ENCODE measurements at regions not wholly inside any gene's neighbourhood (a gene's known extent, or its start where the extent isn't known, plus 50 kb on each side); places are given as distances from the start of the nearest gene placed in this dataset.

DNA sequence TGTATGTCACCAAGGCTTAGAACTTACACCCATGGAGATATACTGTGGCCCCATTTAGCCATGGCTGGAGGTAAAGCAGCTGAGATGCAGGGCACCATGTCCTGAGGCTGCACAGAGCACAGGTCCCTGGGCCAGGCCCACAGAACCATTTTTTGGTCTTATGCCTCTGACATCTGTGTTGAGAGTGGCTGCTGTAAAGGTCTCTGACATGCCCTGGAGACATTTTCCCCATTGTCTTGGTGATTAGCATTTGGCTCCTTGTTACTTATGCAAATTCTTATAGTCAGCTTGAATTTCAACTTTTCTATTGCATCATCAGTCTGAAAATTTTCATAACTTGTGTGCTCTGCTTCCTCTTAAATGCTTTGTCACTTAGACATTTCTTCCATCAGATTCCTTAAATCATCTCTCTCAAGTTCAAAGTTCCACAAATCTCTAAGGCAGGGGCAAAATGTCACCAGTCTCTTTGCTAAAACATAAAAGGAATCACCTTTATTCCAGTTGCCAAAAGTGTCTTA lies 701.3 kb downstream of the EPHA3 start:
- intact Hi-C loops (cut with DNase I), result no loop called here
- TF ChIP-seq, protein P1, sequence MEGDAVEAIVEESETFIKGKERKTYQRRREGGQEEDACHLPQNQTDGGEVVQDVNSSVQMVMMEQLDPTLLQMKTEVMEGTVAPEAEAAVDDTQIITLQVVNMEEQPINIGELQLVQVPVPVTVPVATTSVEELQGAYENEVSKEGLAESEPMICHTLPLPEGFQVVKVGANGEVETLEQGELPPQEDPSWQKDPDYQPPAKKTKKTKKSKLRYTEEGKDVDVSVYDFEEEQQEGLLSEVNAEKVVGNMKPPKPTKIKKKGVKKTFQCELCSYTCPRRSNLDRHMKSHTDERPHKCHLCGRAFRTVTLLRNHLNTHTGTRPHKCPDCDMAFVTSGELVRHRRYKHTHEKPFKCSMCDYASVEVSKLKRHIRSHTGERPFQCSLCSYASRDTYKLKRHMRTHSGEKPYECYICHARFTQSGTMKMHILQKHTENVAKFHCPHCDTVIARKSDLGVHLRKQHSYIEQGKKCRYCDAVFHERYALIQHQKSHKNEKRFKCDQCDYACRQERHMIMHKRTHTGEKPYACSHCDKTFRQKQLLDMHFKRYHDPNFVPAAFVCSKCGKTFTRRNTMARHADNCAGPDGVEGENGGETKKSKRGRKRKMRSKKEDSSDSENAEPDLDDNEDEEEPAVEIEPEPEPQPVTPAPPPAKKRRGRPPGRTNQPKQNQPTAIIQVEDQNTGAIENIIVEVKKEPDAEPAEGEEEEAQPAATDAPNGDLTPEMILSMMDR (IDR thresholded peaks at IDR 0.05), result no peak
- TF ChIP-seq POLR2A (IDR thresholded peaks at IDR 0.05), result no peak
- Histone ChIP-seq H3K4me1 (no peaks in the 10 kb centered on the region), H3K27me3 (no peaks in the 10 kb centered on the region), H3K4me3 (no peak overlapping the region), H3K9me3 (peaks cover 0 to 16% (median 0%) of the 10 kb centered on the region in 12 donors), H3K36me3 (no peaks in the 10 kb centered on the region), H3K27ac (no peak overlapping the region)
- ATAC-seq (no peak), DNase-seq (no peak)

DNA sequence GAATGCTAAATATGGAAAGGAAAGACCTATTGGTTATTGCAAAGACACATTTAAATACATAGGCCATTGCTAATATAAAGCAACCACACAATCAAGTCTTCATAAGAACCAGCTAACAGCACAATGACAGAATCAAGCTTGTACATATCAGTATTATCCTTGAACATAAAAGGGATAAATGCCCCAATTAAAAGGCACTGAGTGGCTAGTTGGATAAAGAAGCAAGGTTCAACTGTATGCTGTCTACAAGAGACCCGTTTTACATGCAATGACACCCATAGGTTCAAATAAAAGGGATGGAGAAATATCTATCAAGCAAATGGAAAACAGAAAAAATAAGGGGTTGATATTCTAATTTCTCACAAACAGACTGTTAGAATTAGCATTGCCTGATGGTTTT lies 706.1 kb downstream of the EPHA3 start:
- TF ChIP-seq, protein P1 (IDR thresholded peaks at IDR 0.05), result no peak
- ATAC-seq (no peak), DNase-seq (no peak)
- whole genome bisulfite sequencing, 4 donors, result 77 to 91% (median 81%) methylated on average over 1 of the region's 1 CpG
- intact Hi-C loops (cut with DNase I), result no loop called here
- Histone ChIP-seq H3K4me1 (no peaks in the 10 kb centered on the region), H3K27me3 (no peaks in the 10 kb centered on the region), H3K4me3 (no peak overlapping the region), H3K9me3 (peaks cover 0 to 22% (median 0%) of the 10 kb centered on the region in 12 donors), H3K36me3 (no peaks in the 10 kb centered on the region), H3K27ac (no peak overlapping the region)

DNA sequence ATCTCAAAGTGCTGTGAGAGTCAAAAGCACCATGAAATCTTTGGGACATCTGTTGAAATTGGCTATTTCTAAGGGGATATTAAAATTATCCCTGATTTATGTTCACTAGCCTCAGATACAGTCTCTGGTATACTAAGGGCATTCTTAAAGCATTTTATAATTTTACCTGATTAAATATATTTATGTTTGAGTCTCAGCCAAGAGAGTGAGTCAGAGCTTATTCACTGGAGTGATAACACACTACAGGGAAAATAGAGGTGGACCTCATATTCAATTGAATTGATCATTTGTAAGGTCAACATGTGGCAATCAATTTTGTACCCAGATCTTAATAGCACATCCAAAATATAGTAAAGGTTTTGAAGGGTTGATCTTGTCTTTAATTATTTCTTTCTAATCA lies 733.6 kb downstream of the EPHA3 start:
- Histone ChIP-seq H3K4me1 (no peaks in the 10 kb centered on the region), H3K4me3 (no peak overlapping the region), H3K36me3 (no peaks in the 10 kb centered on the region), H3K9me3 (peaks cover 0 to 21% (median 0%) of the 10 kb centered on the region in 12 donors), H3K27me3 (no peaks in the 10 kb centered on the region), H3K27ac (no peak overlapping the region)
- TF ChIP-seq POLR2A (IDR thresholded peaks at IDR 0.05), result no peak
- TF ChIP-seq, protein P1 (IDR thresholded peaks at IDR 0.05), result no peak
- no peak for ATAC-seq
- intact Hi-C loops (cut with DNase I), result no loop called here
- no peak for DNase-seq

DNA sequence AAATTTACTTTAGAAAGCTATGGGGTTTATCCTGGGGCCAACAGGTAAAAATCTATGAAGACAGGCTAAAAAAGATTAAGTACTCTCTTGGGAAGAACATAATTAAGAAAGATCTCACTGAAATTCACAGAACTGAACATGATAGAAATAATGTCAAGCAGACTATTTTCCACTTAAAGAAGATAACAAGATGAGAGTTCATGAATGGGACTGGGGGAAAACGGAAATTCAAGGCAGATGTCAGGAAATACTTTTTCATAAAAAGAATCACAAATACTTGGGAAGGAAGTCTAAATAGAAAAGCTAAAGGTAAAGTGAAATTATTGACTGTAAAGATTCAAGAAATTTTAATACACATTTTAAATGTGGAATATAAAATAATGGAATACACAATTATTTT lies 737.6 kb downstream of the EPHA3 start:
- DNase-seq, result no peak
- WGBS, 4 donors, result 43 to 70% (median 58%) methylated on average over 1 of the region's 1 CpG
- Histone ChIP-seq H3K4me3 (no peak overlapping the region), H3K27me3 (no peaks in the 10 kb centered on the region), H3K9me3 (peaks cover 0 to 6% (median 0%) of the 10 kb centered on the region in 12 donors), H3K4me1 (no peaks in the 10 kb centered on the region), H3K27ac (no peak overlapping the region), H3K36me3 (no peaks in the 10 kb centered on the region)
- no peak for ATAC-seq
- intact Hi-C loops (cut with DNase I), result no loop called here
- TF ChIP-seq, protein P1 (IDR thresholded peaks at IDR 0.05), result no peak
- TF ChIP-seq POLR2A (IDR thresholded peaks at IDR 0.05), result no peak
